ENCODE measurements at regions not wholly inside any gene's neighbourhood (a gene's known extent, or its start where the extent isn't known, plus 50 kb on each side); places are given as distances from the start of the nearest gene placed in this dataset.

DNA sequence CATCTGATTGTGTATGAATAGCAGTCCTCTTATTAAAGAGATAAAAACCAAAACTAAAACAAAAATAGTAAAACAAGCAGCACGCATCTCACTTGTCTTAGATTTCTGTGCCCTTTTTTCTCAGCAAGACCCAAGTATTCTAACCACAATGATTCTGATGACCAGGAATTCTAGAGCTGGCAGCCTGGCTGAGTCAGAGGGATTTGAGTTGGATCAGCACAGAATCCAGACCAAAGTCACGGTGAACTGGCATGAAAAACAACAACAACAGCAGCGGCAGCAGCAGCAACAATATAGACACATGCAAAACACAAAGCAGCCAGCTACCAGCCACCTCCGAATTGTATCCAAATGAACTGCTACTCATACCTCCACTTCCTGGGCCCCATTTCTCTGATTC lies 360.5 kb downstream of the KCNRG start:
- TF ChIP-seq, protein P1, sequence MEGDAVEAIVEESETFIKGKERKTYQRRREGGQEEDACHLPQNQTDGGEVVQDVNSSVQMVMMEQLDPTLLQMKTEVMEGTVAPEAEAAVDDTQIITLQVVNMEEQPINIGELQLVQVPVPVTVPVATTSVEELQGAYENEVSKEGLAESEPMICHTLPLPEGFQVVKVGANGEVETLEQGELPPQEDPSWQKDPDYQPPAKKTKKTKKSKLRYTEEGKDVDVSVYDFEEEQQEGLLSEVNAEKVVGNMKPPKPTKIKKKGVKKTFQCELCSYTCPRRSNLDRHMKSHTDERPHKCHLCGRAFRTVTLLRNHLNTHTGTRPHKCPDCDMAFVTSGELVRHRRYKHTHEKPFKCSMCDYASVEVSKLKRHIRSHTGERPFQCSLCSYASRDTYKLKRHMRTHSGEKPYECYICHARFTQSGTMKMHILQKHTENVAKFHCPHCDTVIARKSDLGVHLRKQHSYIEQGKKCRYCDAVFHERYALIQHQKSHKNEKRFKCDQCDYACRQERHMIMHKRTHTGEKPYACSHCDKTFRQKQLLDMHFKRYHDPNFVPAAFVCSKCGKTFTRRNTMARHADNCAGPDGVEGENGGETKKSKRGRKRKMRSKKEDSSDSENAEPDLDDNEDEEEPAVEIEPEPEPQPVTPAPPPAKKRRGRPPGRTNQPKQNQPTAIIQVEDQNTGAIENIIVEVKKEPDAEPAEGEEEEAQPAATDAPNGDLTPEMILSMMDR (IDR thresholded peaks at IDR 0.05): no peak
- no peak for TF ChIP-seq POLR2A (IDR thresholded peaks at IDR 0.05)
- WGBS, 2 donors: 48 to 52% methylated on average over 4 of the region's 4 CpGs
- no peak for DNase-seq (ENCODE audit: low spot score in 2 of 2)

GRCh38 chr13:50376895-50377575 lies 361.8 kb downstream of the KCNRG start:
- intact Hi-C loops (cut with DNase I; ENCODE audit: low total_unique reads): no loop called here
- no peak for DNase-seq (ENCODE audit: low spot score in 2 of 2)
- no peak overlapping the region for H3K4me3 ChIP-seq (ENCODE audit: low read depth, poor library complexity, severe bottlenecking)
- no peak for TF ChIP-seq POLR2A (IDR thresholded peaks at IDR 0.05)
- TF ChIP-seq, protein P1 (IDR thresholded peaks at IDR 0.05): no peak
- WGBS, 2 donors: 65 to 68% methylated on average over 1 of the region's 1 CpG

More for the DNA sequence above, 360.5 kb downstream of the KCNRG start:
- no peak overlapping the region for H3K4me3 ChIP-seq (ENCODE audit: low read depth, poor library complexity, severe bottlenecking)
- intact Hi-C loops (cut with DNase I; ENCODE audit: low total_unique reads): no loop called here

- no peak for TF ChIP-seq POLR2A (IDR thresholded peaks at IDR 0.05)
- TF ChIP-seq, protein P1 (IDR thresholded peaks at IDR 0.05): no peak
- H3K4me3 ChIP-seq (ENCODE audit: low read depth, poor library complexity, severe bottlenecking): no peak overlapping the region
- intact Hi-C loops (cut with DNase I; ENCODE audit: low total_unique reads): no loop called here
Observed at GRCh38 chr13:50377726-50378270, 362.6 kb downstream of the KCNRG start.

GRCh38 chr13:50378509-50379044 lies 363.3 kb downstream of the KCNRG start:
- TF ChIP-seq POLR2A (IDR thresholded peaks at IDR 0.05): no peak
- TF ChIP-seq, protein P1 (IDR thresholded peaks at IDR 0.05): no peak
- no peak for DNase-seq (ENCODE audit: low spot score in 2 of 2)
- intact Hi-C loops (cut with DNase I; ENCODE audit: low total_unique reads): no loop called here
- 69 to 80% methylated on average over 5 of the region's 5 CpGs for WGBS, 2 donors
- no peak overlapping the region for H3K4me3 ChIP-seq (ENCODE audit: low read depth, poor library complexity, severe bottlenecking)

More at GRCh38 chr13:50377726-50378270, 362.6 kb downstream of the KCNRG start:
- no peak for DNase-seq (ENCODE audit: low spot score in 2 of 2)
- 63 to 78% methylated on average over 2 of the region's 2 CpGs for WGBS, 2 donors

- intact Hi-C loops (cut with DNase I; ENCODE audit: low total_unique reads): no loop called here
- H3K4me3 ChIP-seq (ENCODE audit: low read depth, poor library complexity, severe bottlenecking): no peak overlapping the region
- WGBS, 2 donors: 88 to 89% methylated on average over 3 of the region's 3 CpGs
- TF ChIP-seq POLR2A (IDR thresholded peaks at IDR 0.05): no peak
- DNase-seq (ENCODE audit: low spot score in 2 of 2): no peak
Observed at GRCh38 chr13:50379584-50379983, 364.3 kb downstream of the KCNRG start.

GRCh38 chr13:50380905-50381304 lies 365.7 kb downstream of the KCNRG start:
- intact Hi-C loops (cut with DNase I; ENCODE audit: low total_unique reads): loop anchor here (5.0 kb wide), 1 partner anchor 944 kb away; no protein-coding TSS in a partner anchor
- no peak for TF ChIP-seq POLR2A (IDR thresholded peaks at IDR 0.05)
- TF ChIP-seq, protein P1 (IDR thresholded peaks at IDR 0.05): no peak
- no peak overlapping the region for H3K4me3 ChIP-seq (ENCODE audit: low read depth, poor library complexity, severe bottlenecking)
- no peak for DNase-seq (ENCODE audit: low spot score in 2 of 2)

Data from lower leg skin (tissue), 4 donors.